Adrenal gland (tissue), 9 donors: ENCODE measurements at regions not wholly inside any gene's neighbourhood (a gene's known extent, or its start where the extent isn't known, plus 50 kb on each side); places are given as distances from the start of the nearest gene placed in this dataset.

ENCODE experiments used
- DNase-seq, 7 donors: peaks; one replicate each; pipeline ENCODE4 v3.0.0-alpha.2; 2019 to 2020
- H3K27ac ChIP-seq, 5 donors: fragments of 200-600 bp; sonication (generic) in 4 of 5; 1 replicate in 3 of 5; 2 replicates in 2 of 5; pipeline versions ENCODE4 v1.5.1 to v1.8.0; 2016 to 2020; ENCODE audit warnings: mild to moderate bottlenecking in 1 of 5
- H3K27me3 ChIP-seq: fragments of 200-600 bp; 2 replicates; pipeline ENCODE4 v1.8.0; 2021
- H3K36me3 ChIP-seq, 2 donors: fragments of 200-600 bp; replicated peaks in 1 of 2; 1 replicate in 1 of 2; 2 replicates in 1 of 2; pipeline versions ENCODE4 v1.5.1 to v1.8.0; 2018 to 2022
- H3K4me1 ChIP-seq, 2 donors: fragments of 200-600 bp; replicated peaks in 1 of 2; 1 replicate in 1 of 2; 2 replicates in 1 of 2; pipeline versions ENCODE4 v1.5.1 to v1.8.0; 2018 to 2021
- H3K4me3 ChIP-seq, 4 donors: fragments of 200-600 bp; sonication (generic) in 3 of 4; one replicate each; pipeline ENCODE4 v1.5.1; 2016 to 2018
- H3K9me3 ChIP-seq, 3 donors: fragments of 200-600 bp; sonication (generic) in 1 of 3; replicated peaks in 1 of 3; 1 replicate in 2 of 3; 2 replicates in 1 of 3; pipeline versions ENCODE4 v1.5.1 to v1.8.0; 2016 to 2021
- CTCF ChIP-seq, 6 experiments: fragments of 450-650 bp in 4 of 6; fragments of 200-600 bp in 2 of 6; sonication (generic) in 1 of 6; IDR thresholded peaks; 1 replicate in 5 of 6; 2 replicates in 1 of 6; pipeline versions ENCODE4 v1.5.1 to v1.8.0; 2016 to 2021; ENCODE audit warnings: antibody characterized with exemption in 6 of 6, mild to moderate bottlenecking in 2 of 6, moderate library complexity in 1 of 6
- POLR2A ChIP-seq, 2 donors: fragments of 450-650 bp; IDR thresholded peaks; one replicate each; pipeline ENCODE4 v1.6.1; 2017; ENCODE audit warnings: antibody characterized with exemption in 2 of 2, mild to moderate bottlenecking in 2 of 2, moderate library complexity in 1 of 2
- WGBS, 4 donors: extraction: QIAGEN DNeasy Blood & Tissue Kit in 2 of 4; methylation state at CpG; one replicate each; pipeline versions ENCODE4 v1.1.5 to v1.1.7; 2013 to 2017; 5-methylcytosine and 5-hydroxymethylcytosine counted together
- intact Hi-C, 2 donors: fragments of 100-400 bp; cut with DNase I; formaldehyde crosslinking; loops; one replicate each; pipeline versions ENCODE4 v1.14.1 to v1.15.0; 2022 to 2023
- donor health status: healthy with polysubstance abuse.
- donor health status: Bipolar disorder and iron deficiency.
- donor health status: DM: yes; HTN: yes; CAD: no.
- donor health status: DM: no; HTN: no; CAD: no.
- donor health status: DM: no; HTN: no; CAD: no.

GRCh38 chr14:103230658-103231334 lies 103.2 kb upstream of the EIF5 start:
- DNase-seq: no peak
- intact Hi-C loops: no loop called here
- Histone ChIP-seq H3K36me3 (no peaks in the 10 kb centered on the region), H3K4me3 (no peak overlapping the region), H3K27me3 (no peaks in the 10 kb centered on the region), H3K4me1 (no peaks in the 10 kb centered on the region), H3K27ac (no peak overlapping the region), H3K9me3 (no peaks in the 10 kb centered on the region)
- no peak for TF ChIP-seq CTCF (IDR thresholded peaks at IDR 0.05)
- no peak for TF ChIP-seq POLR2A (IDR thresholded peaks at IDR 0.05)
- WGBS, 4 donors: 87 to 93% (median 89%) methylated on average over 8 to 16 of the region's 16 CpGs

- Histone ChIP-seq H3K27me3 (no peaks in the 10 kb centered on the region), H3K9me3 (no peaks in the 10 kb centered on the region), H3K4me1 (no peaks in the 10 kb centered on the region), H3K27ac (no peak overlapping the region), H3K36me3 (no peaks in the 10 kb centered on the region), H3K4me3 (no peak overlapping the region)
- TF ChIP-seq POLR2A (IDR thresholded peaks at IDR 0.05) (no peak), CTCF (IDR thresholded peaks at IDR 0.05) (no peak)
- intact Hi-C loops: no loop called here
- WGBS, 4 donors: 85 to 94% (median 93%) methylated on average over 12 to 22 of the region's 22 CpGs
- no peak for DNase-seq
Measured at GRCh38 chr14:103231376-103232019, 102.5 kb upstream of the EIF5 start.

GRCh38 chr14:103232031-103232808 lies 101.8 kb upstream of the EIF5 start:
- DNase-seq: no peak
- Histone ChIP-seq H3K27me3 (no peaks in the 10 kb centered on the region), H3K27ac (no peak overlapping the region), H3K4me3 (no peak overlapping the region), H3K4me1 (no peaks in the 10 kb centered on the region), H3K36me3 (no peaks in the 10 kb centered on the region), H3K9me3 (no peaks in the 10 kb centered on the region)
- intact Hi-C loops: no loop called here
- 87 to 95% (median 90%) methylated on average over 5 to 13 of the region's 13 CpGs for WGBS, 4 donors
- TF ChIP-seq CTCF (IDR thresholded peaks at IDR 0.05): no peak
- TF ChIP-seq POLR2A (IDR thresholded peaks at IDR 0.05): no peak

GRCh38 chr14:103232831-103233319 lies 101.2 kb upstream of the EIF5 start:
- Histone ChIP-seq H3K4me3 (no peak overlapping the region), H3K9me3 (no peaks in the 10 kb centered on the region)
- TF ChIP-seq CTCF (IDR thresholded peaks at IDR 0.05) (no peak), POLR2A (IDR thresholded peaks at IDR 0.05) (no peak)

More at GRCh38 chr14:103232831-103233319, 101.2 kb upstream of the EIF5 start:
- no peak overlapping the region for H3K27ac ChIP-seq
- WGBS, 4 donors: 93 to 98% (median 96%) methylated on average over 11 to 16 of the region's 16 CpGs
- no peaks in the 10 kb centered on the region for H3K4me1 ChIP-seq
- intact Hi-C loops: no loop called here
- DNase-seq: no peak
- H3K27me3 ChIP-seq: no peaks in the 10 kb centered on the region
- no peaks in the 10 kb centered on the region for H3K36me3 ChIP-seq
